ENCODE measurements at regions not wholly inside any gene's neighbourhood (a gene's known extent, or its start where the extent isn't known, plus 50 kb on each side); places are given as distances from the start of the nearest gene placed in this dataset.

DNA sequence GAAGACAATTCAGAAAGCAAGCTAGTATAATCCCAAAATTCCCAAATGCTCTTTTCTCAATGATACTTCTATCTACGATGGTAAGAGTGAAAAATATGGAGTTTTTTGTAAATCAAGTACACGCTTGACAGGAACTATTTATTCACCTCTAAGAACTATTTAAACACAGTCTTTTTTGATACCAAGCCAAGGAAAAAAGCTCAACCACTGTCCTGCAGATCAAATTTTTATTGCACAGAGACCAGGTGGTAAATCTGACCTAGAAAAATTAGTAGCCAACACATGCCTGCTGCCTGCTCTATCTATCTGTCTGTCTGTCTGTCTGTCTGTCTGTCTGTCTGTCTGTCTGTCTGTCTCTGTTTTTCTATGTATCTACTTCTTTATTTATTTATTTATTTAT, 292.2 kb downstream of the MZT1 start:
- DNase-seq = no peak
- H3K4me3 Mint-ChIP-seq = no peak overlapping the region
- H3K27ac Mint-ChIP-seq = no peak overlapping the region
- no peaks in the 10 kb centered on the region for H3K36me3 Mint-ChIP-seq
- no peaks in the 10 kb centered on the region for H3K27me3 Mint-ChIP-seq (ENCODE audit: low read depth in 3 of 3)
- H3K4me1 Mint-ChIP-seq = no peaks in the 10 kb centered on the region
- peaks cover 1 to 9% (median 5%) of the 10 kb centered on the region in 6 donors for H3K9me3 Mint-ChIP-seq

- Mint-ChIP-seq H3K4me3 (no peak overlapping the region), H3K27ac (no peak overlapping the region), H3K27me3 (ENCODE audit: low read depth in 3 of 3) (no peaks in the 10 kb centered on the region), H3K36me3 (no peaks in the 10 kb centered on the region), H3K9me3 (peaks cover 1 to 10% (median 5%) of the 10 kb centered on the region in 6 donors), H3K4me1 (no peaks in the 10 kb centered on the region)
- DNase-seq = no peak
These were observed 295.3 kb downstream of the MZT1 start for GRCh38 chr13:72431981-72432682.

GRCh38 chr13:72430923-72431322, 296.5 kb downstream of the MZT1 start:
- no peak overlapping the region for H3K4me3 Mint-ChIP-seq
- H3K36me3 Mint-ChIP-seq = no peaks in the 10 kb centered on the region
- peaks cover 1 to 10% (median 4%) of the 10 kb centered on the region in 6 donors for H3K9me3 Mint-ChIP-seq
- H3K27me3 Mint-ChIP-seq (ENCODE audit: low read depth in 3 of 3) = no peaks in the 10 kb centered on the region
- H3K4me1 Mint-ChIP-seq = no peaks in the 10 kb centered on the region
- DNase-seq = no peak
- H3K27ac Mint-ChIP-seq = no peak overlapping the region

DNA sequence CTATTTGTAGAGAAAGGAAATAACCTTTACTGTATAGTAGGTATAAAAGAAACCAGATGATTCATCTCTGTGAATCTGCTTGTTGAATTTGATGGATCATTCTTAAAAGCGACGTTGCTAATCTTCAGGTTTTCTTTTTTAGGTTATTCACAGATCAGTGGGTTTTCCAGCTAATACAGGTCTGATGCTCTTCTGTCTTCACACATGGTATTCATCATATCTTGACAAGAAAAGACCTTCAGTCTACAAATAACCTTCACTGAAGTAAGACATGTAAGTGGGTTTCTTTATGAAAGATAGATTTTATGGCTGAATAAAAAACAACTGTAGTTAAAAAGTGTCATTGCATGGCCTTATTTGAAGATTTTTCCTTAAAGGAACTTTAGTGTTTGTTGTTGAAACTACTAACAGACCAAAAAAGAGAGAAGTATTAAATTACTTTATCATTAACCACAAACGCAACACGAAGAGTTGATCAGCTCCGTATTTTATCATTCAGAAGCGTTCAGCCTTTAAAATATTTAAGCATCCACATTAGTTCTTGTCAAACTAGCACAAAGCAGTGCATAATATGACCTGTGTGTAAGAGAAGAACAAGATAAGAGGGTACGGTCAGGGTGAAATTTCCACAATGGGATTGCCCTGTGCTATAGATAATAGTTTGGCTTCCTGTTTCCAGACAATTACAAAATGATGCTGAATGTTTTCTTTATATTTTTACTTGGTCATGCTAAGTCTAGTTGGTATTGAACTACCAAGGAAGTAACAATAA, 299.5 kb downstream of the MZT1 start:
- Mint-ChIP-seq H3K4me3 (no peak overlapping the region), H3K27ac (no peak overlapping the region), H3K9me3 (peaks cover 0 to 10% (median 5%) of the 10 kb centered on the region in 6 donors)

DNA sequence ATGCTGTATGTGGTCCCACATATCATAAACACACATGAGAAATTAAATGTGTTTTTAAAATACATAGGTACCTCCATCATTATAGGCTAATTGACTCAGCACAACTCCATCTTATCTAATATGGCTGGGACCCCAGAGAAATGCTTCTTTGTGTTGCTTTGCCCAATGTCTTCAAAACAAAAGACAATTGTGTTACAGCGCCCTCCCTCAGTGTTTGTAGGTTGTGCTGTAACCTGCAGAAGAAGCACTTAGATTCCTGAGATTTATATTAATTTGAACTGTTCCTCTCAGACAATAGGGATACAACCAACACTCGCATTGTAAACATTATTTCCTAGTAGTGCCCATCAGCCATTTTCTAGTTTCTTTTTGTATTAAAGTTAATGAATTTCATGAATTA, 303.4 kb downstream of the MZT1 start:
- Mint-ChIP-seq H3K36me3 (no peaks in the 10 kb centered on the region), H3K4me1 (no peaks in the 10 kb centered on the region), H3K9me3 (peaks cover 0 to 12% (median 4%) of the 10 kb centered on the region in 6 donors), H3K27ac (no peak overlapping the region), H3K27me3 (ENCODE audit: low read depth in 3 of 3) (peaks cover 0 to 4% (median 0%) of the 10 kb centered on the region in 3 donors), H3K4me3 (no peak overlapping the region)
- no peak for DNase-seq

More for the DNA sequence above, 299.5 kb downstream of the MZT1 start:
- no peaks in the 10 kb centered on the region for H3K4me1 Mint-ChIP-seq
- peaks cover 0 to 4% (median 0%) of the 10 kb centered on the region in 3 donors for H3K27me3 Mint-ChIP-seq (ENCODE audit: low read depth in 3 of 3)
- no peaks in the 10 kb centered on the region for H3K36me3 Mint-ChIP-seq
- DNase-seq = no peak

GRCh38 chr13:72415817-72416216, 311.6 kb downstream of the MZT1 start:
- H3K4me3 Mint-ChIP-seq = no peak overlapping the region
- peaks cover 0 to 3% (median 0%) of the 10 kb centered on the region in 3 donors for H3K27me3 Mint-ChIP-seq (ENCODE audit: low read depth in 3 of 3)
- no peaks in the 10 kb centered on the region for H3K4me1 Mint-ChIP-seq
- H3K9me3 Mint-ChIP-seq = peaks cover 0 to 15% (median 8%) of the 10 kb centered on the region in 6 donors
- DNase-seq = no peak
- H3K36me3 Mint-ChIP-seq = no peaks in the 10 kb centered on the region
- no peak overlapping the region for H3K27ac Mint-ChIP-seq

GRCh38 chr13:72412481-72412880, 314.9 kb downstream of the MZT1 start:
- Mint-ChIP-seq H3K4me1 (no peaks in the 10 kb centered on the region), H3K36me3 (no peaks in the 10 kb centered on the region)
- DNase-seq = no peak

DNA sequence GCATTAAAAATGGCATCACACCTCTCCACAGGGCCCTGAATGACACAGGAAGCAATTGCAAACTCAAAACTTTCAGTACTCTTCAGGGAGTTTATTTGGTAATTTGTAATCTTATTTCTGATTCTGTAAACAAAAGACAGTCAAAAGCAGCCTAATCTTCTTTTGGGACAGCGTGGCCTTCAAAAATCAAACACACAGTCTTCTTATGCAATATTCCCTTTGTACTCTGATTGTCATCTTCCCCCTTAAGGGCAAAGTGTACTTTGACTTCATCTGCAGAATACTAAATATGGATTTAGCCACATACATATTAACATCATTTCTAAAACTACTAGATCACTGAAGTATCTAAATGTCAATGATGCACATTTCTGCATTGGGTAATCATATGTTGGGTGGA, 322.0 kb downstream of the MZT1 start:
- no peak for DNase-seq
- no peak overlapping the region for H3K4me3 Mint-ChIP-seq

More at GRCh38 chr13:72412481-72412880, 314.9 kb downstream of the MZT1 start:
- H3K27me3 Mint-ChIP-seq (ENCODE audit: low read depth in 3 of 3) = peaks cover 0 to 2% (median 0%) of the 10 kb centered on the region in 3 donors
- no peak overlapping the region for H3K27ac Mint-ChIP-seq
- peaks cover 3 to 14% (median 6%) of the 10 kb centered on the region in 6 donors for H3K9me3 Mint-ChIP-seq
- no peak overlapping the region for H3K4me3 Mint-ChIP-seq

DNA sequence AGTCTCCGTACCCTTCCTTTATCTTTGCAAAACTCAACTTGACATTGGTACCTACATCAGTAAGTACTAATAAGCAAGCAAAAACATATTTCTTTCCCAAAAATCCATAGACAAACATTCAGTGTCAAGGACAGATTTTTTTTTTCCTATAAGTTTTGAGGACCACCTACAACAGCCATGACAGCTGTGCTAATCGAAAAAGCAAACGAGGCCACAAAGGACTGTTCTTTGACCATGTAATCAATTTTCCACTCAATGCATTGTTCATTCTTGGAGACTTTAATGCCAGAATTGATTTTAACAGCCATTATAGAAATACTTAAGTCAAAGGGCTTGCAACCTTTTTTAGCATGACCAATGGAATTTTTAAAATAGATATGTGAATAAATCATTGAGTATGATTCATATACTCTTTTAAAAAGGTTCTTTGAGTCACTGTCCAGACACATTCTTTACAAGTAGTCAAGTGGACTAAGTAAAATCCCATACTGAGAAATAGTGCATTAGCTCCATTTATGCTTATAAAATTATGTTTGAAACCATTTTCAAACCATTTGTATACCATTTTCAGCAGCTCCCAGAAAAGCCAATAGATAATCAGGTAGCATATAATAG, 323.9 kb downstream of the MZT1 start:
- H3K4me1 Mint-ChIP-seq = no peaks in the 10 kb centered on the region
- H3K4me3 Mint-ChIP-seq = no peak overlapping the region
- no peaks in the 10 kb centered on the region for H3K36me3 Mint-ChIP-seq
- no peak overlapping the region for H3K27ac Mint-ChIP-seq
- peaks cover 0 to 2% (median 0%) of the 10 kb centered on the region in 3 donors for H3K27me3 Mint-ChIP-seq (ENCODE audit: low read depth in 3 of 3)
- no peak for DNase-seq
- peaks cover 2 to 24% (median 10%) of the 10 kb centered on the region in 6 donors for H3K9me3 Mint-ChIP-seq

More for the DNA sequence above, 322.0 kb downstream of the MZT1 start:
- no peak overlapping the region for H3K27ac Mint-ChIP-seq
- H3K27me3 Mint-ChIP-seq (ENCODE audit: low read depth in 3 of 3) = peaks cover 0 to 2% (median 0%) of the 10 kb centered on the region in 3 donors
- no peaks in the 10 kb centered on the region for H3K36me3 Mint-ChIP-seq
- no peaks in the 10 kb centered on the region for H3K4me1 Mint-ChIP-seq
- H3K9me3 Mint-ChIP-seq = peaks cover 1 to 15% (median 8%) of the 10 kb centered on the region in 6 donors

DNA sequence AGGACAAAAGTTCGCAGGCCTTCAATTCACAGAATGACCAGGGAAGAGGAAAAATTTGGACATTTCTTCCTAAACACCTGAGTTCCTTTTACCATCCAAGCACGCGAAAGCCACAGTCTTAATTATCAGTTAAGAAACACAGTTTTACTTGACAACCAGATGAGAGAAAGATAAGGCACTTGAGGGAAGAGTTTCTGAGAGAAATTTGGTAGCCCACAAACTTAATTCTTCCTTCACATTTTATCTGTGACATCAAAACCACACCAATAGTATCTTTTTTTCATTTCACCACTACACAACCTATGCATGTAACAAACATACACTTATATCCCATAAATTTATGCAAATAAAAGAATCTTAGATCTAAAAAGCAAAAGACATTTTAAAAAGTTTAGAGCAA, 326.6 kb downstream of the MZT1 start:
- peaks cover 0 to 14% (median 8%) of the 10 kb centered on the region in 6 donors for H3K9me3 Mint-ChIP-seq
- peaks cover 0 to 2% (median 0%) of the 10 kb centered on the region in 3 donors for H3K27me3 Mint-ChIP-seq (ENCODE audit: low read depth in 3 of 3)
- no peak for DNase-seq
- H3K4me3 Mint-ChIP-seq = no peak overlapping the region
- H3K27ac Mint-ChIP-seq = no peak overlapping the region
- no peaks in the 10 kb centered on the region for H3K4me1 Mint-ChIP-seq
- no peaks in the 10 kb centered on the region for H3K36me3 Mint-ChIP-seq

DNA sequence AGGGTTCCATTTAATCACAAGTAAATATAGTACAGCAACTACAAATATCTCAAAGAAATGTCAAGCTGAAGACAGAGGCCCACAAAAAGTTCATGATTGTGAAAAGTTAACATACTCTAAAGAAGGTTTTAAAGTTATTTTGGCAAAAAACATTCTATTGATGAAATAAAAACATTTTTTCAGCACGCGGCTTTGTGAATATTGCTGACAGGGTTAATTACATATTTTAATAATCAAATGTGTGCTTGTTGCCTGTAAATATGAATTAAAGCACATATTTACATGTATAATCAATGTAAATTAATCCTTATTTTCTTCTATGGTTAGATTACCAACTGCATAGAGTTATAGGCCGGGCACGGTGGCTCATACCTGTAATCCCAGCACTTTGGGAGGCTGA, 328.1 kb downstream of the MZT1 start:
- Mint-ChIP-seq H3K27me3 (ENCODE audit: low read depth in 3 of 3) (peaks cover 0 to 2% (median 0%) of the 10 kb centered on the region in 3 donors), H3K4me1 (no peaks in the 10 kb centered on the region), H3K4me3 (no peak overlapping the region), H3K9me3 (peaks cover 0 to 14% (median 6%) of the 10 kb centered on the region in 6 donors), H3K27ac (no peak overlapping the region), H3K36me3 (no peaks in the 10 kb centered on the region)
- no peak for DNase-seq

GRCh38 chr13:72397265-72397664, 330.2 kb downstream of the MZT1 start:
- Mint-ChIP-seq H3K4me1 (no peaks in the 10 kb centered on the region), H3K27ac (no peak overlapping the region), H3K36me3 (no peaks in the 10 kb centered on the region), H3K9me3 (peaks cover 0 to 16% (median 6%) of the 10 kb centered on the region in 6 donors), H3K4me3 (no peak overlapping the region), H3K27me3 (ENCODE audit: low read depth in 3 of 3) (peaks cover 0 to 2% (median 0%) of the 10 kb centered on the region in 3 donors)
- no peak for DNase-seq

- Mint-ChIP-seq H3K36me3 (no peaks in the 10 kb centered on the region), H3K9me3 (peaks cover 0 to 13% (median 4%) of the 10 kb centered on the region in 6 donors), H3K27ac (no peak overlapping the region), H3K27me3 (ENCODE audit: low read depth in 3 of 3) (no peaks in the 10 kb centered on the region), H3K4me3 (no peak overlapping the region), H3K4me1 (no peaks in the 10 kb centered on the region)
- no peak for DNase-seq
These were observed 336.5 kb downstream of the MZT1 start for GRCh38 chr13:72390909-72391308.

DNA sequence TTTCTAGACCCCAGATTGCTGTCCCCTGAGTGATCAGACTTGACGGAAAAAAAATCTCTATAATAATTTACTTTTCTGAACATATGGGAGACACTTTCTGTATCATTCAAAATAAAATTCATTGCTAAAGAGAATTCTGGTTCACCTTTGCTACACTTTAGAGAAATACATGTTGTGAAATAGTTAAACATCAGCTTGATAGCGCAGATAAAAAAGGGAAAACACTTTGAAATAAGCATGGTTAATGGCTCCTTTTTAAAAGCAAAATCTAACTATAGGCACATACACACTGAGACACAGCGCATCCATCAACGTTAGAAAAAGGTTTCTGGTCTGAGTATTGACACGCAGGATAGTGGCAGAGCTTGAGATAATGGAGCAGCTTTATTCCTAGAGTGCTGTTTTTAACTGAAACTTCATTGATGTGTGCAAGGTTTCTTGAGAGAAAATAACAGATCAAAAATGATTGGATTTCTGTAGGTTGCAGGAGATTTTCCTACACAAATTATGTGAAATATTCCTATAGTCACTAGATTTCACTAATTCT, 341.2 kb downstream of the MZT1 start:
- Mint-ChIP-seq H3K4me3 (no peak overlapping the region), H3K27ac (no peak overlapping the region), H3K9me3 (peaks cover 0 to 8% (median 5%) of the 10 kb centered on the region in 6 donors), H3K27me3 (ENCODE audit: low read depth in 3 of 3) (no peaks in the 10 kb centered on the region), H3K4me1 (no peaks in the 10 kb centered on the region), H3K36me3 (no peaks in the 10 kb centered on the region)
- DNase-seq = no peak
